Neural cell (in vitro differentiated cells): ENCODE measurements at regions not wholly inside any gene's neighbourhood (a gene's known extent, or its start where the extent isn't known, plus 50 kb on each side); places are given as distances from the start of the nearest gene placed in this dataset.

Experiments used
- H2AFZ ChIP-seq: fragments of 200-600, 300-800 bp; sonication (generic), shearing (Covaris generic); 2 replicates; pipeline ENCODE4 v1.6.0; 2014; ENCODE audit warnings: low read depth, mild to moderate bottlenecking, antibody characterized with exemption, low read length, moderate library complexity
- H3F3A ChIP-seq: fragments of 200-600 bp; shearing (Covaris generic); 2 replicates; pipeline ENCODE4 v1.6.1; 2016; ENCODE audit warnings: mild to moderate bottlenecking, moderate library complexity, mixed read lengths, antibody characterized with exemption, low read length; ENCODE audit not compliant: insufficient read depth, poor library complexity, severe bottlenecking
- H3K27ac ChIP-seq: fragments of 200-600, 300-800 bp; sonication (generic), shearing (Covaris generic); 2 replicates; pipeline ENCODE4 v1.5.1; 2014; ENCODE audit warnings: mild to moderate bottlenecking, low read length, moderate library complexity
- H3K27me3 ChIP-seq: fragments of 300-800, 200-600 bp; sonication (generic), shearing (Covaris generic); 2 replicates; pipeline ENCODE4 v1.6.0; 2014; ENCODE audit warnings: mild to moderate bottlenecking, low read depth, low read length, moderate library complexity; ENCODE audit not compliant: insufficient read depth
- H3K36me3 ChIP-seq: fragments of 300-800, 200-600 bp; sonication (generic), shearing (Covaris generic); 2 replicates; pipeline ENCODE4 v1.5.1; 2014; ENCODE audit warnings: mild to moderate bottlenecking, antibody characterized with exemption, low read length, moderate library complexity; ENCODE audit not compliant: insufficient read depth
- H3K4me2 ChIP-seq: fragments of 300-800, 200-600 bp; sonication (generic), shearing (Covaris generic); 2 replicates; pipeline ENCODE4 v1.6.0; 2014; ENCODE audit warnings: mild to moderate bottlenecking, low read length
- H3K4me3 ChIP-seq: fragments of 300-800, 200-600 bp; sonication (generic), shearing (Covaris generic); 2 replicates; pipeline ENCODE4 v1.5.1; 2014; ENCODE audit warnings: mild to moderate bottlenecking, low read length, moderate library complexity
- H3K79me2 ChIP-seq: fragments of 200-600 bp; shearing (Covaris generic); replicated peaks from 2 replicates; pipeline ENCODE4 v1.6.0; 2014; ENCODE audit warnings: mild to moderate bottlenecking, low read length, moderate library complexity; ENCODE audit not compliant: insufficient read depth
- H3K9ac ChIP-seq: fragments of 300-800, 200-600 bp; sonication (generic), shearing (Covaris generic); 2 replicates; pipeline ENCODE4 v1.6.1; 2016; ENCODE audit warnings: mild to moderate bottlenecking, low read length, mixed read lengths
- H3K9me2 ChIP-seq: fragments of 200-600 bp; shearing (Covaris generic); 2 replicates; pipeline ENCODE4 v1.6.1; 2016; ENCODE audit warnings: mild to moderate bottlenecking, low read length, mixed read lengths; ENCODE audit not compliant: insufficient read depth
- H3K9me3 ChIP-seq: fragments of 200-600, 300-800 bp; sonication (generic), shearing (Covaris generic); 2 replicates; pipeline ENCODE4 v1.6.1; 2016; ENCODE audit warnings: mild to moderate bottlenecking, mixed run types, low read length, moderate library complexity, mixed read lengths
- H4K20me1 ChIP-seq: fragments of 200-600 bp; shearing (Covaris generic); 2 replicates; pipeline ENCODE4 v1.6.1; 2016; ENCODE audit warnings: mild to moderate bottlenecking, mixed run types; ENCODE audit not compliant: insufficient read depth
- EP300 ChIP-seq: fragments of 450-650 bp; conservative IDR thresholded peaks from 2 replicates; pipeline ENCODE4 v1.6.1; 2014; ENCODE audit warnings: antibody characterized with exemption, mild to moderate bottlenecking, moderate library complexity; ENCODE audit not compliant: poor library complexity, severe bottlenecking
- EZH2 ChIP-seq: fragments of 200-600, 300-800 bp; shearing (Covaris generic), sonication (generic); IDR thresholded peaks from 2 replicates; pipeline ENCODE4 v1.6.1; 2014; ENCODE audit warnings: antibody characterized with exemption, low read length, borderline replicate concordance, mild to moderate bottlenecking; ENCODE audit not compliant: insufficient read depth, poor library complexity, severe bottlenecking
- MXI1 ChIP-seq: fragments of 450-650 bp; conservative IDR thresholded peaks from 2 replicates; pipeline ENCODE4 v1.6.1; 2014; ENCODE audit warnings: antibody characterized with exemption, mild to moderate bottlenecking; ENCODE audit not compliant: poor library complexity, severe bottlenecking
- POLR2AphosphoS5 ChIP-seq: IDR thresholded peaks from 2 replicates; pipeline ENCODE4 v1.6.1; 2012
- RAD21 ChIP-seq: fragments of 450-650 bp; conservative IDR thresholded peaks from 2 replicates; pipeline ENCODE4 v1.6.1; 2014; ENCODE audit warnings: antibody characterized with exemption, mild to moderate bottlenecking, moderate library complexity
- SMC3 ChIP-seq: fragments of 450-650 bp; conservative IDR thresholded peaks from 2 replicates; pipeline ENCODE4 v1.6.1; 2014; ENCODE audit warnings: antibody characterized with exemption, mild to moderate bottlenecking, moderate library complexity; ENCODE audit not compliant: poor library complexity
- TAF1 ChIP-seq: IDR thresholded peaks from 2 replicates; pipeline ENCODE4 v1.6.1; 2012; ENCODE audit warnings: low read depth
- TF ChIP-seq, protein P1 (sequence below): fragments of 450-650 bp; IDR thresholded peaks from 2 replicates; pipeline ENCODE4 v1.5.1; 2014; ENCODE audit warnings: antibody characterized with exemption, mild to moderate bottlenecking, moderate library complexity; ENCODE audit not compliant: poor library complexity, severe bottlenecking
- TF ChIP-seq, protein P2 (sequence below): IDR thresholded peaks from 2 replicates; pipeline ENCODE4 v1.6.1; 2012; ENCODE audit warnings: borderline replicate concordance

DNA sequence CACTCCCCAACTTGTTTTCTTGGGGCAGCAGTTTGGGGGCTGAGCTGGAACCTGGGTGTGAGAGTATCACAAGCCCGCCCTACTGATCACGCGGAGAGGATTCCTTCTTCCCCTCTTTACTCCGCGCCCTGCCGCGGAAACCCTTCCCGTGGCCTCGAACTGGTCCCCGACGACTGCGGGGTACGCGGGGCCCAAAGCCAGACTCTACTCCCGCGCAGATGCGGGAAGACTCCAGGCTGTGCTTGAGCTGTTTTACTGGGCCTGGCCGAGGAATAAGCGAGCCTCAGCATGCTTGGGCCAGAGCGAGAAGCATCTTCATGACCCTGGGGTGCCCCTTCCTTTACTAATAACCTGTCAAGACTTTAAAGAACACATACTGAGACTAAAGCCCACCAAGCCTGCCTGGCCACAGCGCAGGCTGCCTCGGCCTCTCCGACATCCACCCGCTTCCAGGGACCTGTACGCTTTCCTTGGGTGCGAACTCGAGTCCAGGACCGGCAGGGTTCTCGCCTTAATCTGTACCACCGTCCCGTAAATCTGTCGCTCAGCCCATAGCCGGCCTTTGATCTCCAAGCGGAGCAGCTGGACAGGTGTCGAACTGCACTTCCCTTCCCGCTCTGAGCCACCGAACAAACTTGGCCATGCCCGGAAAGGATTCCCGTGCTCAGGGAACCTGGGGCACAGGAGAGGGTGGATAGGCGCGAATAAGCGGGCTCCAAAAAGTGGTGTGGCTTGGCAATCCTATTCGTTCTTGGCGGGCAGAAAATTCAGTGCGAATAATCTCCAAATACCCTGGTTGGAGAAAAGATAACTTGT lies 55.0 kb upstream of the TMEM33 start:
- H3K9me3 ChIP-seq: no peaks in the 10 kb centered on the region
- no peaks in the 10 kb centered on the region for H3K79me2 ChIP-seq
- H3K27ac ChIP-seq: no peak overlapping the region
- peaks cover 99% of the 10 kb centered on the region for H3K27me3 ChIP-seq
- TF ChIP-seq MXI1: no peak
- TF ChIP-seq, protein P1, sequence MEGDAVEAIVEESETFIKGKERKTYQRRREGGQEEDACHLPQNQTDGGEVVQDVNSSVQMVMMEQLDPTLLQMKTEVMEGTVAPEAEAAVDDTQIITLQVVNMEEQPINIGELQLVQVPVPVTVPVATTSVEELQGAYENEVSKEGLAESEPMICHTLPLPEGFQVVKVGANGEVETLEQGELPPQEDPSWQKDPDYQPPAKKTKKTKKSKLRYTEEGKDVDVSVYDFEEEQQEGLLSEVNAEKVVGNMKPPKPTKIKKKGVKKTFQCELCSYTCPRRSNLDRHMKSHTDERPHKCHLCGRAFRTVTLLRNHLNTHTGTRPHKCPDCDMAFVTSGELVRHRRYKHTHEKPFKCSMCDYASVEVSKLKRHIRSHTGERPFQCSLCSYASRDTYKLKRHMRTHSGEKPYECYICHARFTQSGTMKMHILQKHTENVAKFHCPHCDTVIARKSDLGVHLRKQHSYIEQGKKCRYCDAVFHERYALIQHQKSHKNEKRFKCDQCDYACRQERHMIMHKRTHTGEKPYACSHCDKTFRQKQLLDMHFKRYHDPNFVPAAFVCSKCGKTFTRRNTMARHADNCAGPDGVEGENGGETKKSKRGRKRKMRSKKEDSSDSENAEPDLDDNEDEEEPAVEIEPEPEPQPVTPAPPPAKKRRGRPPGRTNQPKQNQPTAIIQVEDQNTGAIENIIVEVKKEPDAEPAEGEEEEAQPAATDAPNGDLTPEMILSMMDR: no peak
- TF ChIP-seq TAF1: no peak
- TF ChIP-seq EZH2: peak; percentile 59
- TF ChIP-seq POLR2AphosphoS5: peak; percentile 15
- no peak for TF ChIP-seq RAD21
- TF ChIP-seq, protein P2, sequence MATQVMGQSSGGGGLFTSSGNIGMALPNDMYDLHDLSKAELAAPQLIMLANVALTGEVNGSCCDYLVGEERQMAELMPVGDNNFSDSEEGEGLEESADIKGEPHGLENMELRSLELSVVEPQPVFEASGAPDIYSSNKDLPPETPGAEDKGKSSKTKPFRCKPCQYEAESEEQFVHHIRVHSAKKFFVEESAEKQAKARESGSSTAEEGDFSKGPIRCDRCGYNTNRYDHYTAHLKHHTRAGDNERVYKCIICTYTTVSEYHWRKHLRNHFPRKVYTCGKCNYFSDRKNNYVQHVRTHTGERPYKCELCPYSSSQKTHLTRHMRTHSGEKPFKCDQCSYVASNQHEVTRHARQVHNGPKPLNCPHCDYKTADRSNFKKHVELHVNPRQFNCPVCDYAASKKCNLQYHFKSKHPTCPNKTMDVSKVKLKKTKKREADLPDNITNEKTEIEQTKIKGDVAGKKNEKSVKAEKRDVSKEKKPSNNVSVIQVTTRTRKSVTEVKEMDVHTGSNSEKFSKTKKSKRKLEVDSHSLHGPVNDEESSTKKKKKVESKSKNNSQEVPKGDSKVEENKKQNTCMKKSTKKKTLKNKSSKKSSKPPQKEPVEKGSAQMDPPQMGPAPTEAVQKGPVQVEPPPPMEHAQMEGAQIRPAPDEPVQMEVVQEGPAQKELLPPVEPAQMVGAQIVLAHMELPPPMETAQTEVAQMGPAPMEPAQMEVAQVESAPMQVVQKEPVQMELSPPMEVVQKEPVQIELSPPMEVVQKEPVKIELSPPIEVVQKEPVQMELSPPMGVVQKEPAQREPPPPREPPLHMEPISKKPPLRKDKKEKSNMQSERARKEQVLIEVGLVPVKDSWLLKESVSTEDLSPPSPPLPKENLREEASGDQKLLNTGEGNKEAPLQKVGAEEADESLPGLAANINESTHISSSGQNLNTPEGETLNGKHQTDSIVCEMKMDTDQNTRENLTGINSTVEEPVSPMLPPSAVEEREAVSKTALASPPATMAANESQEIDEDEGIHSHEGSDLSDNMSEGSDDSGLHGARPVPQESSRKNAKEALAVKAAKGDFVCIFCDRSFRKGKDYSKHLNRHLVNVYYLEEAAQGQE: no peak
- no peak for TF ChIP-seq SMC3
- no peak for TF ChIP-seq EP300
- H3K36me3 ChIP-seq: no peaks in the 10 kb centered on the region
- H3K4me2 ChIP-seq: no peak overlapping the region
- no peaks in the 10 kb centered on the region for H3K9me2 ChIP-seq
- H3K9ac ChIP-seq: no peak overlapping the region
- no peaks in the 10 kb centered on the region for H4K20me1 ChIP-seq
- H3K4me3 ChIP-seq: no peak overlapping the region
- no peaks in the 10 kb centered on the region for H3F3A ChIP-seq
- H2AFZ ChIP-seq: no peak overlapping the region

- peaks cover 99% of the 10 kb centered on the region for H3K27me3 ChIP-seq
- no peaks in the 10 kb centered on the region for H3K79me2 ChIP-seq
- H4K20me1 ChIP-seq: no peaks in the 10 kb centered on the region
- H3K9me2 ChIP-seq: no peaks in the 10 kb centered on the region
- no peak overlapping the region for H3K27ac ChIP-seq
- H3K9me3 ChIP-seq: no peaks in the 10 kb centered on the region
- TF ChIP-seq SMC3 (no peak), EZH2 (no peak), RAD21 (no peak), TAF1 (no peak), MXI1 (no peak), POLR2AphosphoS5 (no peak), EP300 (no peak)
- TF ChIP-seq, protein P1: no peak
- TF ChIP-seq, protein P2: no peak
- no peak overlapping the region for H3K4me3 ChIP-seq
- no peak overlapping the region for H3K4me2 ChIP-seq
- no peaks in the 10 kb centered on the region for H3K36me3 ChIP-seq
- H3F3A ChIP-seq: no peaks in the 10 kb centered on the region
- no peak overlapping the region for H2AFZ ChIP-seq
- no peak overlapping the region for H3K9ac ChIP-seq
Observed at GRCh38 chr4:41879552-41879951, 55.7 kb upstream of the TMEM33 start.
